Tibial nerve (tissue), 4 donors: ENCODE measurements at regions not wholly inside any gene's neighbourhood (a gene's known extent, or its start where the extent isn't known, plus 50 kb on each side); places are given as distances from the start of the nearest gene placed in this dataset.
A peak's percentile ranks its signal among the peaks of the same experiment; 100 is the strongest.

Source experiments
- DNase-seq, 2 donors: peaks; one replicate each; pipeline ENCODE4 v3.0.0-alpha.2; 2019; ENCODE audit warnings: low spot score in 2 of 2
- H3K27ac ChIP-seq, 4 donors: fragments of 200-600 bp; sonication (generic) in 3 of 4; one replicate each; pipeline ENCODE4 v1.5.1; 2017 to 2019; ENCODE audit warnings: mild to moderate bottlenecking in 1 of 4
- H3K27me3 ChIP-seq, 2 donors: fragments of 200-600 bp; sonication (generic) in 1 of 2; one replicate each; pipeline versions ENCODE4 v1.5.1 to v1.6.0; 2017 to 2019
- H3K36me3 ChIP-seq, 3 donors: fragments of 200-600 bp; sonication (generic); one replicate each; pipeline ENCODE4 v1.5.1; 2018 to 2019
- H3K4me1 ChIP-seq, 4 donors: fragments of 200-600 bp; sonication (generic) in 3 of 4; one replicate each; pipeline ENCODE4 v1.5.1; 2017 to 2019
- H3K4me3 ChIP-seq, 4 donors: fragments of 200-600 bp; sonication (generic) in 3 of 4; one replicate each; pipeline ENCODE4 v1.5.1; 2017 to 2019; ENCODE audit warnings: mild to moderate bottlenecking in 1 of 4, moderate library complexity in 1 of 4
- H3K9me3 ChIP-seq, 4 donors: fragments of 200-600 bp; sonication (generic) in 3 of 4; one replicate each; pipeline ENCODE4 v1.5.1; 2017 to 2019
- EP300 ChIP-seq, 2 donors: sonication (generic); formaldehyde crosslinking; IDR thresholded peaks; one replicate each; pipeline ENCODE4 v1.6.1; 2017; ENCODE audit warnings: antibody characterized with exemption in 2 of 2, mild to moderate bottlenecking in 1 of 2
- POLR2A ChIP-seq, 2 donors: fragments of 450-650 bp; IDR thresholded peaks; one replicate each; pipeline ENCODE4 v1.6.1; 2017; ENCODE audit warnings: antibody characterized with exemption in 2 of 2, mild to moderate bottlenecking in 2 of 2, moderate library complexity in 2 of 2
- WGBS, 2 donors: methylation state at CpG; one replicate each; pipeline ENCODE4 v1.1.5; 2018; 5-methylcytosine and 5-hydroxymethylcytosine counted together
- TF ChIP-seq, protein P1 (sequence below), 5 experiments: fragments of 200-600 bp in 3 of 5; fragments of 450-650 bp in 2 of 5; sonication (generic) in 3 of 5; IDR thresholded peaks; one replicate each; pipeline ENCODE4 v1.5.1; 2016 to 2019; ENCODE audit warnings: antibody characterized with exemption in 5 of 5, mild to moderate bottlenecking in 3 of 5, moderate library complexity in 2 of 5

DNA sequence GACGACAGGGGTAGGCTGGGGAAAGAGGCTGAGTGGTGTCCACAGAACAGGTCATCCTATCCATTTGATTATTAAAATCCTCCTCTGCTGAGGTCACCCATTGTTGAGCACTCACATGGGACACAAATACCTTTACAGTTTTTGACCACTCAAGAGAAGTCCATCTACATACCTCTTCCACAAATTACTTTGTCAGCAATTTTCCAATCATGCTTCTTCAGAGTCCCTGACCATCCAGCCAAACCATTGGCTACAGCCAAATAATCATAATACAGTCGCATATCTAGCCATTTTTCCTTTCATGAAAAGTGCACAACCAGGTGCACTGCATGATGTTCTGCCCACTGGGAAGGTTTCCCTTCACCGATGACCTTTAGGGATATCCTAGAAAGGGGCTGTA, 407.4 kb downstream of the TEX13C start:
- no peaks in the 10 kb centered on the region for H3K9me3 ChIP-seq
- TF ChIP-seq EP300 (IDR thresholded peaks at IDR 0.05): no peak
- no peak for TF ChIP-seq POLR2A (IDR thresholded peaks at IDR 0.05)
- TF ChIP-seq, protein P1, sequence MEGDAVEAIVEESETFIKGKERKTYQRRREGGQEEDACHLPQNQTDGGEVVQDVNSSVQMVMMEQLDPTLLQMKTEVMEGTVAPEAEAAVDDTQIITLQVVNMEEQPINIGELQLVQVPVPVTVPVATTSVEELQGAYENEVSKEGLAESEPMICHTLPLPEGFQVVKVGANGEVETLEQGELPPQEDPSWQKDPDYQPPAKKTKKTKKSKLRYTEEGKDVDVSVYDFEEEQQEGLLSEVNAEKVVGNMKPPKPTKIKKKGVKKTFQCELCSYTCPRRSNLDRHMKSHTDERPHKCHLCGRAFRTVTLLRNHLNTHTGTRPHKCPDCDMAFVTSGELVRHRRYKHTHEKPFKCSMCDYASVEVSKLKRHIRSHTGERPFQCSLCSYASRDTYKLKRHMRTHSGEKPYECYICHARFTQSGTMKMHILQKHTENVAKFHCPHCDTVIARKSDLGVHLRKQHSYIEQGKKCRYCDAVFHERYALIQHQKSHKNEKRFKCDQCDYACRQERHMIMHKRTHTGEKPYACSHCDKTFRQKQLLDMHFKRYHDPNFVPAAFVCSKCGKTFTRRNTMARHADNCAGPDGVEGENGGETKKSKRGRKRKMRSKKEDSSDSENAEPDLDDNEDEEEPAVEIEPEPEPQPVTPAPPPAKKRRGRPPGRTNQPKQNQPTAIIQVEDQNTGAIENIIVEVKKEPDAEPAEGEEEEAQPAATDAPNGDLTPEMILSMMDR (IDR thresholded peaks at IDR 0.05): no peak
- 63 to 67% methylated on average over 3 of the region's 3 CpGs for WGBS, 2 donors

DNA sequence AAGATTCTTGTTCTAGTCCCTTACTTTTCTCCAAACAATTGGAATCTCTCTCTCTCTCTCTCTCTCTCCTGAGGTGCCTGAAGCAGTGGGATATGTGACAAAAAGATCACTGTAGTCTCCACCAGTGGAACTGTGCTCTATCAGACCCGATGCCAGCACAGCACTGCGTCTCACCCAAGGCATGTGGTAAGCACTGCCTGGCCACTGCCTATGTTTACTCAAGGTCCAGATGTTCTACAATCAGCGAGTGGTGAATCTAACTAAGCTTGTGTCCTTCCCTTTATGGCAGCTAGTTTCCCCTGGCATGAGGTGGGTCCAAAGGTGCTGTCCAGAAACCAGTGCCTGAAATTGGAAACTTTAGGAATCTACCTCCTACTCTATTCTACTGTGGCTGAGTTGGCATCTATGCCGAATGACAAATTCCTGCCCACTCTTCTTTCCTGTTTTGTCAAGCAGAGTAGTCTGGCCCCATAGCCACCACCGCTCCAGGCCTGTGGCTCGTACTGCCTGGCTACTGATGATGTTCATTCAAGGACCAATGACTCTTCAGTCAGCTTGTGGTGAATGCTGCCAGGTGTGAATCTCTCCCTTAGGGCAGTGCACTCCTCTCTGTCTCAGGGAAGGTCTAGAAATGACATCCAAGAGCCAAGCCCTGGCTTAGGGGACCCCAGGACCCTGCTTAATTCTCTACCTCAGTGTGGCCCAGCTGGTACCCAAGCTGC, 416.5 kb downstream of the TEX13C start:
- TF ChIP-seq EP300 (IDR thresholded peaks at IDR 0.05) (no peak), POLR2A (IDR thresholded peaks at IDR 0.05) (no peak)
- TF ChIP-seq, protein P1 (IDR thresholded peaks at IDR 0.05): no peak
- 85 to 92% methylated on average over 2 to 6 of the region's 6 CpGs for WGBS, 2 donors
- Histone ChIP-seq H3K27ac (no peak overlapping the region), H3K4me3 (no peak overlapping the region), H3K9me3 (no peaks in the 10 kb centered on the region), H3K27me3 (no peaks in the 10 kb centered on the region), H3K4me1 (no peaks in the 10 kb centered on the region), H3K36me3 (no peaks in the 10 kb centered on the region)
- no peak for DNase-seq

More for the DNA sequence above, 407.4 kb downstream of the TEX13C start:
- Histone ChIP-seq H3K4me1 (no peaks in the 10 kb centered on the region), H3K27me3 (no peaks in the 10 kb centered on the region), H3K27ac (no peak overlapping the region), H3K4me3 (no peak overlapping the region), H3K36me3 (no peaks in the 10 kb centered on the region)
- no peak for DNase-seq

GRCh38 chrX:125742811-125743210, 423.1 kb downstream of the TEX13C start:
- no peaks in the 10 kb centered on the region for H3K4me1 ChIP-seq
- no peaks in the 10 kb centered on the region for H3K27me3 ChIP-seq
- H3K9me3 ChIP-seq: no peaks in the 10 kb centered on the region
- H3K27ac ChIP-seq: no peak overlapping the region
- no peaks in the 10 kb centered on the region for H3K36me3 ChIP-seq
- TF ChIP-seq, protein P1 (IDR thresholded peaks at IDR 0.05): no peak
- no peak for DNase-seq
- no peak overlapping the region for H3K4me3 ChIP-seq

DNA sequence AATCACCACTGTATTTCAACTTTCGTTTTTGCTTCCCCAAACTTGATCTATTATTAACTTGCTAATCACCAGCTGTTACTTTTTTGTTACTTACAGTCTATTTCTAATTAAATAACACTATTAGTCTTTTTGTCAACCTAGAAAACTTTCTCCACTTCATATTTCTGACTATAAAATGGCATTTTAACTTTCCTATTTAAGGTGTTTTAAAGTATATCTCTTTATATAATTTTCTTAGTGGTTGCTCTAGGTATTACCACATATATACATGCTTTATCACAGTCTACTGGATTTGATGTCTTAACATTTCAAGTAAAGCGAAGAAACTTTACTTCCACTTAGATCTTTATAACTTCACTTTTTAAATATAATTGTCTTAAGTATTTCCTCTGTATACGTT, 421.2 kb downstream of the DCAF12L2 start:
- 71 to 94% methylated on average over 3 of the region's 3 CpGs for WGBS, 2 donors
- no peak for TF ChIP-seq EP300 (IDR thresholded peaks at IDR 0.05)
- TF ChIP-seq, protein P1 (IDR thresholded peaks at IDR 0.05): no peak
- no peak for TF ChIP-seq POLR2A (IDR thresholded peaks at IDR 0.05)
- H3K36me3 ChIP-seq: no peaks in the 10 kb centered on the region
- DNase-seq: no peak
- no peaks in the 10 kb centered on the region for H3K4me1 ChIP-seq
- H3K9me3 ChIP-seq: no peaks in the 10 kb centered on the region
- no peak overlapping the region for H3K27ac ChIP-seq
- no peak overlapping the region for H3K4me3 ChIP-seq
- no peaks in the 10 kb centered on the region for H3K27me3 ChIP-seq

GRCh38 chrX:125757794-125758564, 408.1 kb downstream of the DCAF12L2 start:
- H3K27ac ChIP-seq: no peak overlapping the region
- H3K27me3 ChIP-seq: no peaks in the 10 kb centered on the region
- TF ChIP-seq POLR2A (IDR thresholded peaks at IDR 0.05) (no peak), EP300 (IDR thresholded peaks at IDR 0.05) (no peak)
- TF ChIP-seq, protein P1 (IDR thresholded peaks at IDR 0.05): no peak
- H3K4me3 ChIP-seq: peak overlapping the region in 1 of 4 donors; percentile 5
- H3K9me3 ChIP-seq: peaks cover 0 to 3% (median 0%) of the 10 kb centered on the region in 4 donors
- DNase-seq: no peak
- WGBS, 2 donors: 51 to 68% methylated on average over 8 of the region's 8 CpGs
- no peaks in the 10 kb centered on the region for H3K36me3 ChIP-seq
- no peaks in the 10 kb centered on the region for H3K4me1 ChIP-seq
